Vagina (tissue), 2 donors: ENCODE measurements at regions not wholly inside any gene's neighbourhood (a gene's known extent, or its start where the extent isn't known, plus 50 kb on each side); places are given as distances from the start of the nearest gene placed in this dataset.

ENCODE experiments used
- CTCF ChIP-seq, 3 experiments: fragments of 450-650 bp in 2 of 3; fragments of 200-600 bp in 1 of 3; sonication (generic) in 1 of 3; IDR thresholded peaks; one replicate each; pipeline ENCODE4 v1.5.1; 2017 to 2019; ENCODE audit warnings: antibody characterized with exemption in 3 of 3, mild to moderate bottlenecking in 2 of 3, moderate library complexity in 2 of 3
- POLR2AphosphoS5 ChIP-seq, 2 donors: sonication (generic); formaldehyde crosslinking; IDR thresholded peaks; one replicate each; pipeline ENCODE4 v1.9.0; 2017; ENCODE audit warnings: antibody characterized with exemption in 2 of 2, mild to moderate bottlenecking in 2 of 2, low read depth in 1 of 2; ENCODE audit not compliant: insufficient read depth in 1 of 2

GRCh38 chr14:98382662-98383061 lies 889.3 kb downstream of the BCL11B start:
- TF ChIP-seq POLR2AphosphoS5 (IDR thresholded peaks at IDR 0.05; ENCODE audit: insufficient read depth in 1 of 2, low read depth in 1 of 2) (no peak), CTCF (IDR thresholded peaks at IDR 0.05) (no peak)
